ENCODE measurements at regions not wholly inside any gene's neighbourhood (a gene's known extent, or its start where the extent isn't known, plus 50 kb on each side); places are given as distances from the start of the nearest gene placed in this dataset.

DNA sequence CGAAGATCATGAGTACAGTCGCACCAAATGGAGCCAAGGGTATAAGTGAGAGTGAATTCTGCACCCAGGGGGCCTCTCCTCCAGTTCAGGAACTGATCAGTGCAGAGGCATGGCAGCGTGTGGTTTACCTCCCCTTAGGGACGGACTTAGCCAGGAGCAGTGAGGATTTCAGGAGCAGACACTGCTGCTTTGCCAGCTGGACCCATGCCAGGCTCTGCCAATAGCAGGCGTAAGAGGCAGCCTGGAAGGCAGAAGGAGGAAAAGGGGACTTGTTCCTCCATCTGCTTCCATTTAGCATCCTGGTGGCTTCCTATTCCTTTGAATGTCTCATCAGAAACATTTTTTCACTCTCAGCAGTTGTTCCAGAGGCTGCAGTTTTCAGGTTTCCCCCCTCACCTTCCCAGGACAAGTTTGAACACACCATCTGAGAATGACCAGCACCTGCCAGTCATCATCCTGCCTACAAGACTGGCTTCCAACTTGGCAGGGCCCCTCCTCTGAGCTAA is 137.0 kb upstream of the LMNTD1 start:
- Histone ChIP-seq H2AK5ac (ENCODE audit: insufficient read length, low read length) (no peak overlapping the region), H2BK5ac (ENCODE audit: insufficient read length, low read length) (no peak overlapping the region), H3K18ac (ENCODE audit: insufficient read length, low read depth, low read length) (no peak overlapping the region), H3K4me2 (ENCODE audit: insufficient read depth, insufficient read length, low read length) (no peak overlapping the region), H3K23me2 (ENCODE audit: insufficient read length, low read depth, low read length, poor library complexity, severe bottlenecking) (no peaks in the 10 kb centered on the region), H3K9ac (ENCODE audit: extremely low read depth, insufficient read length, low read length) (no peak overlapping the region), H3K14ac (ENCODE audit: insufficient read depth, low read length) (no peak overlapping the region), H3K9me3 (ENCODE audit: control insufficient read depth, low read depth, low read length) (no peaks in the 10 kb centered on the region), H2BK12ac (ENCODE audit: insufficient read length, low read depth, low read length) (no peak overlapping the region), H2AFZ (ENCODE audit: low read length) (no peak overlapping the region), H4K8ac (replicated peaks; ENCODE audit: insufficient read length, low read depth, low read length) (no peak overlapping the region), H3K79me1 (ENCODE audit: insufficient read depth, low read depth, low read length, poor library complexity, severe bottlenecking) (no peaks in the 10 kb centered on the region), H4K5ac (ENCODE audit: insufficient read length, low read depth, low read length) (no peak overlapping the region), H3K27me3 (ENCODE audit: insufficient read depth, low read length) (no peaks in the 10 kb centered on the region), H3K79me2 (ENCODE audit: insufficient read depth, low read length) (no peaks in the 10 kb centered on the region), H3T11ph (ENCODE audit: low read length) (no peak overlapping the region), H3K4me1 (ENCODE audit: insufficient read depth, low read length) (peaks cover 2% of the 10 kb centered on the region; the same call in 1 of the 2 replicates), H2BK20ac (ENCODE audit: low read depth, low read length, poor library complexity, severe bottlenecking) (no peak overlapping the region), H3K23ac (ENCODE audit: insufficient read length, low read depth, low read length) (no peak overlapping the region), H4K91ac (ENCODE audit: insufficient read length, low read depth, low read length) (no peak overlapping the region), H2BK120ac (ENCODE audit: low read depth, low read length, poor library complexity, severe bottlenecking) (no peak overlapping the region), H3K4ac (ENCODE audit: low read depth, low read length) (no peak overlapping the region), H3K27ac (ENCODE audit: insufficient read length, low read depth, low read length) (no peak overlapping the region), H2BK15ac (ENCODE audit: low read depth, low read length) (no peak overlapping the region), H3K56ac (ENCODE audit: insufficient read length, low read depth, low read length) (no peak overlapping the region), H4K20me1 (ENCODE audit: control insufficient read depth, insufficient read depth, insufficient read length) (no peaks in the 10 kb centered on the region)
- no peak overlapping the region for H3K27ac Mint-ChIP-seq
- DNase-seq = no peak
- peaks cover 3 to 4% of the 10 kb centered on the region in 2 experiments; a peak in 3 of 5 replicates for H3K9me3 Mint-ChIP-seq
- H3K4me1 Mint-ChIP-seq = peaks cover 27 to 33% of the 10 kb centered on the region in 2 experiments
- no CpG with 5 or more reads among the region's 5 CpGs for WGBS (ENCODE audit: extremely low coverage, insufficient read length, low lambda C conversion rate)
- H3K36me3 Mint-ChIP-seq (ENCODE audit: insufficient read depth in 1 of 3, low read depth in 3 of 3) = no peaks in the 10 kb centered on the region; a peak in 1 of 7 replicates
- peaks cover 2% of the 10 kb centered on the region; the same call in 1 of the 2 replicates for H3K27me3 Mint-ChIP-seq (ENCODE audit: low read depth)
- no peak overlapping the region for H3K4me3 Mint-ChIP-seq
- TF ChIP-seq CTCF (conservative IDR thresholded peaks at IDR 0.05) = no peak
